Panc1 (cell line): ENCODE measurements at regions not wholly inside any gene's neighbourhood (a gene's known extent, or its start where the extent isn't known, plus 50 kb on each side); places are given as distances from the start of the nearest gene placed in this dataset.
"Not testable (repeated sequence)": the region's sequence is repeated elsewhere in the genome, so short reads cannot be mapped to it uniquely, and the experiment has no call there.

ENCODE experiments used
- ATAC-seq: fragments of 200-7000 bp; cut with Tn5 transposase; 2 replicates; pipeline ENCODE4 v1.9.1; 2020; ENCODE audit warnings: mild to moderate bottlenecking, moderate library complexity
- BruUV-seq: library from RNA; stranded (reverse); fragments of 400-500 nt; replicated peaks from 2 replicates; lab custom pipeline; 2021; lab: Mats Ljungman, UMichigan
- CTCF ChIA-PET: fragments of 300-600 bp; sonication (Branson Sonifier 250); formaldehyde crosslinking; loops from one replicate; lab custom pipeline; 2022; ENCODE audit warnings: antibody characterized with exemption; lab: Charles Lee
- POLR2A ChIA-PET: fragments of 300-600 bp; sonication (Branson Sonifier 250); formaldehyde crosslinking; loops from one replicate; lab custom pipeline; 2022; ENCODE audit warnings: antibody characterized with exemption; lab: Charles Lee
- DNase-seq: peaks from one replicate; pipeline ENCODE4 v3.0.0-alpha.2; 2010; ENCODE audit warnings: low read depth, low spot score
- H3K27ac ChIP-seq: 2 replicates; pipeline ENCODE4 v1.5.1; 2011; ENCODE audit warnings: mild to moderate bottlenecking, low read length, inconsistent platforms
- H3K27me3 ChIP-seq: fragments of 200-500 bp; sonication (Bioruptor generic); 2 replicates; pipeline ENCODE4 v1.6.0; 2014; ENCODE audit warnings: low read length, inconsistent platforms; ENCODE audit not compliant: control insufficient read depth, insufficient read depth
- H3K36me3 ChIP-seq: fragments of 200-500 bp; sonication (Bioruptor generic); 2 replicates; pipeline ENCODE4 v1.5.1; 2014; ENCODE audit warnings: inconsistent platforms, mild to moderate bottlenecking, low read length, moderate library complexity; ENCODE audit not compliant: control insufficient read depth, insufficient read depth
- H3K4me1 ChIP-seq: 2 replicates; pipeline ENCODE4 v1.5.1; 2011; ENCODE audit warnings: inconsistent platforms, mild to moderate bottlenecking, low read length, moderate library complexity; ENCODE audit not compliant: control insufficient read depth, insufficient read depth
- H3K4me3 ChIP-seq, 2 experiments: 2 replicates each; pipeline ENCODE4 v1.5.1; 2011 to 2012; ENCODE audit warnings: low read depth in 2 of 2, low read length in 2 of 2, mild to moderate bottlenecking in 2 of 2, inconsistent platforms in 1 of 2, moderate library complexity in 1 of 2
- H3K9me3 ChIP-seq: fragments of 200-500 bp; sonication (Bioruptor generic); 2 replicates; pipeline ENCODE4 v1.5.1; 2014; ENCODE audit warnings: low read depth, mild to moderate bottlenecking, inconsistent platforms, low read length, moderate library complexity; ENCODE audit not compliant: control insufficient read depth, insufficient read depth
- CTCF ChIP-seq: fragments of 450-650 bp; IDR thresholded peaks from 2 replicates; pipeline ENCODE4 v1.5.1; 2017; ENCODE audit warnings: mild to moderate bottlenecking
- POLR2AphosphoS5 ChIP-seq: IDR thresholded peaks from 2 replicates; pipeline ENCODE4 v1.6.1; 2012; ENCODE audit warnings: mild to moderate bottlenecking, low read depth, low read length, moderate library complexity
- REST ChIP-seq, 2 experiments: IDR thresholded peaks; 2 replicates each; pipeline ENCODE4 v1.6.1; 2011 to 2012; ENCODE audit warnings: low read depth in 2 of 2, control low read depth in 1 of 2, low read length in 1 of 2, mild to moderate bottlenecking in 1 of 2, moderate library complexity in 1 of 2; ENCODE audit not compliant: insufficient read depth in 1 of 2
- SIN3A ChIP-seq: IDR thresholded peaks from 2 replicates; pipeline ENCODE4 v1.6.1; 2012; ENCODE audit warnings: low read depth, mild to moderate bottlenecking, low read length, moderate library complexity, borderline replicate concordance; ENCODE audit not compliant: insufficient read depth
- TCF7L2 ChIP-seq: IDR thresholded peaks from 2 replicates; pipeline ENCODE4 v1.6.1; 2011; ENCODE audit warnings: mild to moderate bottlenecking, low read depth, low read length, inconsistent platforms
- in situ Hi-C: cut with HindIII; loops from 2 replicates; pipeline ENCODE4 v1.10.0; 2016; ENCODE audit warnings: low sequenced_read_pairs, low pct_unique_long_range_greater_than_20kb
- intact Hi-C: fragments of 100-400 bp; cut with micrococcal nuclease; formaldehyde crosslinking; loops from one replicate; pipeline ENCODE4 v1.10.0; 2022; ENCODE audit not compliant: unreplicated experiment

- Histone ChIP-seq H3K4me1 (no peaks in the 10 kb centered on the region), H3K27me3 (no peaks in the 10 kb centered on the region), H3K9me3 (no peaks in the 10 kb centered on the region), H3K36me3 (no peaks in the 10 kb centered on the region), H3K4me3 (no peak overlapping the region), H3K27ac (no peak overlapping the region)
- ChIA-PET CTCF (no interaction called here), POLR2A (no interaction called here)
- BruUV-seq, result no TSS peak
- no peak for ATAC-seq
- in situ Hi-C loops, result no loop called here
- DNase-seq, result no peak
- TF ChIP-seq TCF7L2, result no peak
- no peak for TF ChIP-seq REST (IDR thresholded peaks at IDR 0.05; ENCODE audit: insufficient read depth in 1 of 2, low read depth in 2 of 2, low read length in 1 of 2)
- no peak for TF ChIP-seq CTCF
- no peak for TF ChIP-seq POLR2AphosphoS5
- TF ChIP-seq SIN3A, result no peak
- intact Hi-C loops, result no loop called here
These were observed 240.7 kb downstream of the TFEC start for GRCh38 chr7:115789901-115790300.

GRCh38 chr7:115789473-115789872 is 241.1 kb downstream of the TFEC start:
- CTCF ChIA-PET, POLR2A ChIA-PET, intact Hi-C loops: not testable (repeated sequence)

GRCh38 chr7:115782696-115783490 is 247.7 kb downstream of the TFEC start:
- in situ Hi-C loops, result no loop called here
- no peak for ATAC-seq
- no peak for DNase-seq
- H3K36me3 ChIP-seq, result no peaks in the 10 kb centered on the region
- no peaks in the 10 kb centered on the region for H3K4me1 ChIP-seq
- intact Hi-C loops, result no loop called here
- TF ChIP-seq CTCF (no peak), POLR2AphosphoS5 (no peak), SIN3A (no peak), REST (IDR thresholded peaks at IDR 0.05; ENCODE audit: insufficient read depth in 1 of 2, low read depth in 2 of 2, low read length in 1 of 2) (no peak), TCF7L2 (no peak)
- no peaks in the 10 kb centered on the region for H3K9me3 ChIP-seq
- ChIA-PET CTCF (no interaction called here), POLR2A (interaction anchor here (0.5 kb wide), 1 partner anchor 223 kb away, joined by 12 read pairs; no protein-coding TSS in a partner anchor)
- H3K4me3 ChIP-seq, result no peak overlapping the region
- no peak overlapping the region for H3K27ac ChIP-seq
- 0 out of 2 replicates have a peak, but pooled peaks cover 3% of the 10 kb centered on the region for H3K27me3 ChIP-seq
- no TSS peak for BruUV-seq

More at GRCh38 chr7:115789473-115789872, 241.1 kb downstream of the TFEC start:
- ATAC-seq, H3K4me3 ChIP-seq, BruUV-seq, H3K9me3 ChIP-seq, H3K36me3 ChIP-seq, in situ Hi-C loops, H3K4me1 ChIP-seq, H3K27me3 ChIP-seq, H3K27ac ChIP-seq, DNase-seq: not testable (repeated sequence)
